ENCODE measurements at regions not wholly inside any gene's neighbourhood (a gene's known extent, or its start where the extent isn't known, plus 50 kb on each side); places are given as distances from the start of the nearest gene placed in this dataset.
"Not testable (repeated sequence)": the region's sequence is repeated elsewhere in the genome, so short reads cannot be mapped to it uniquely, and the experiment has no call there.

DNA sequence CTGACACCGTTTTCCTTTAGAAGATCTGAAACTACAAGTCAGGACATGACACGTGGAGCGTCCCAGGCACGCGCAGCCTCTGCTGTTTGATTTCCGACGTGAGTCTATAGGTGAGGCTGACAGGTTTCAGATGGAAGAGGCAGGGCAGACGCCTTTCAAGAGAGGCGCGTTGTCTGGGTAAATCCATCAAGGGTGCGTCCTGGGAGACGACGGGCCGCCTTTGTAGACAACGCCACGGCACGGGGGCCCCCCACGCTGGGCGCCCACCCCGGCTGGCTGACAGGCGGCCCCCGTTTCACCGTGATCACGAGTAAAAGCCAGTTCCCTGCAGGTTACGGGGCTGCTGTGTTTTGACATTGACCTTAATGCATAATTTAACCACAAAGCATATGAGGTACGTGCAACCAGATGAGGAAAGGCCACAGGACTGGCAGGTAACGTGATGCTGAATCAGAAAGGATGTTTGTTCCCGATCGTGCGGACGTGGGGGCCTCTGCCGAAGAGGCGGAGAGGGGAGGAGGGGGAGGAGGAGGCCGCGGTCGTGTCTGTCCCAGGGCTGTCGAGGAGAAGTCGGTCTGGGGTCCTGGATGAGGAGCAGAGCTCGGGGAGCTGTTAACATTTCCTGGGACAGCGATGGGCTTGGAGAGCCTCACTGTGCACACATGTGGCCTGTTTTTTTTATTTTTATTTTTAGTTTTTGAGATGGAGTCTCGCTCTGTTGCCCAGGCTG lies 51.1 kb upstream of the PPP2R3B start:
- peaks cover 0 to 3% (median 0%) of the 10 kb centered on the region in 3 donors for H3K4me1 Mint-ChIP-seq
- H3K27me3 Mint-ChIP-seq, result no peaks in the 10 kb centered on the region
- H3K36me3 Mint-ChIP-seq, result peaks cover 2% of the 10 kb centered on the region
- H3K9me3 Mint-ChIP-seq, result peaks cover 0 to 5% (median 4%) of the 10 kb centered on the region in 3 donors
- peak overlapping the region in 1 of 4 donors; percentile 83 for H3K4me3 Mint-ChIP-seq
- no peak overlapping the region for H3K27ac Mint-ChIP-seq

DNA sequence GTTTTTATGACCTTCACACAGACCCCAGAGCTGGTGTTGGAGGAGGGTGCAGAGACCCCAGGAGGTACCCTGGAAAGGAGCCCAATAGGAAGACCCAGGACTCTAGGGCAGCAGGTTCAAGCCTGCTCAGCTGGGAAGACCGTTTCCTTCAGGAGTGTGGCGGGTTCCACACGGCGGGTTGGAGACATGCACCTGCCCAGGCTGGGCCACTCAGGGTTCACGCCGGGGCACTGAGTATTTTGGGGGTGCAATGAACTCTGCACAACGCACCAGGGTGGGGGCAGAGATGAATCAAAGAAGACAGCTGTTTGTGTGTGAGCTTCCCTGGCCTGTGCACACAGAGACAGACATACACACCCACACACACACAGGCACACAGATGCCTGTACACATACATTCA lies 52.5 kb upstream of the PPP2R3B start:
- peaks cover under 1% of the 10 kb centered on the region for H3K36me3 Mint-ChIP-seq
- H3K27me3 Mint-ChIP-seq, result no peaks in the 10 kb centered on the region
- H3K4me1 Mint-ChIP-seq, result peaks cover 0 to 3% (median 0%) of the 10 kb centered on the region in 3 donors
- no peak overlapping the region for H3K27ac Mint-ChIP-seq
- peak overlapping the region in 1 of 4 donors; percentile 17 for H3K4me3 Mint-ChIP-seq
- H3K9me3 Mint-ChIP-seq, result peaks cover 0 to 5% (median 4%) of the 10 kb centered on the region in 3 donors

DNA sequence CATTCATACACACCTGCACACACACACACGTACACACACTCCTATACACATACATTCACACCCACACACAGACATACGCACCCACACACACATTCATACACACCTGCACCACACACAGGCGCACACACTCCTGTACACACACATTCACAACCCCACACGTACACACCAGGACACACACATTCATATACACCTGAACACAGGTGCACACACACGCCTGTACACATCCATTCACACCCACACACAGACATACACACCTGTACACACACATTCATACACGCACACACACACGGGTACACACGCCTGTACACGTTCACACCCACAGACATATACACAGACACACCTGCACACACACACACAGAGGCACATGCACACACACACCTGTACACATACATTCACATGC lies 53.0 kb upstream of the PPP2R3B start:
- H3K4me3 Mint-ChIP-seq, result no peak overlapping the region

DNA sequence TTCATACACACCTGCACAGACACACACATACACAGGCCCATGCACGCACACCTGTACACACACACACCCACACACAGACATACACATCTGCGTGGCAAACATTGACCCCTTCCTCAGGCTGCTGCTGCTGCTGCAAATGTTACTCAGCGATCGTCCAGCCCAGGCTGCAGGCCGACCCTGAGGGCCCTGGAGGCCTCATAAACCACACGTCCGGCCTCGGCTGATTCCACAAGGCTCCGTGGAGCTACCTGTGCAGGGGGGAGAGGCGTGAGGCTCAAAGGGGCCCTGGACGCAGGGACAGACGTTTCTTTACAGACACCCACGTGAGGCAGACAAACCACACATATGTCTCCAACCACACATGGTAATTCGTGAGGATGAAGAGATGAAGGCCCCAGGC lies 53.9 kb upstream of the PPP2R3B start:
- Mint-ChIP-seq H3K36me3 (peaks cover 2% of the 10 kb centered on the region), H3K9me3 (peaks cover 0 to 9% (median 4%) of the 10 kb centered on the region in 3 donors), H3K27me3 (peaks cover 2% of the 10 kb centered on the region), H3K4me1 (peaks cover 0 to 3% (median 0%) of the 10 kb centered on the region in 3 donors), H3K27ac (peak overlapping the region in 1 of 3 donors; percentile 39), H3K4me3 (no peak overlapping the region)

More for the DNA sequence above, 53.0 kb upstream of the PPP2R3B start:
- Mint-ChIP-seq H3K9me3 (peaks cover 0 to 5% (median 4%) of the 10 kb centered on the region in 3 donors), H3K4me1 (peaks cover 0 to 3% (median 0%) of the 10 kb centered on the region in 3 donors), H3K36me3 (peaks cover 2% of the 10 kb centered on the region), H3K27ac (no peak overlapping the region), H3K27me3 (peaks cover 2% of the 10 kb centered on the region)

DNA sequence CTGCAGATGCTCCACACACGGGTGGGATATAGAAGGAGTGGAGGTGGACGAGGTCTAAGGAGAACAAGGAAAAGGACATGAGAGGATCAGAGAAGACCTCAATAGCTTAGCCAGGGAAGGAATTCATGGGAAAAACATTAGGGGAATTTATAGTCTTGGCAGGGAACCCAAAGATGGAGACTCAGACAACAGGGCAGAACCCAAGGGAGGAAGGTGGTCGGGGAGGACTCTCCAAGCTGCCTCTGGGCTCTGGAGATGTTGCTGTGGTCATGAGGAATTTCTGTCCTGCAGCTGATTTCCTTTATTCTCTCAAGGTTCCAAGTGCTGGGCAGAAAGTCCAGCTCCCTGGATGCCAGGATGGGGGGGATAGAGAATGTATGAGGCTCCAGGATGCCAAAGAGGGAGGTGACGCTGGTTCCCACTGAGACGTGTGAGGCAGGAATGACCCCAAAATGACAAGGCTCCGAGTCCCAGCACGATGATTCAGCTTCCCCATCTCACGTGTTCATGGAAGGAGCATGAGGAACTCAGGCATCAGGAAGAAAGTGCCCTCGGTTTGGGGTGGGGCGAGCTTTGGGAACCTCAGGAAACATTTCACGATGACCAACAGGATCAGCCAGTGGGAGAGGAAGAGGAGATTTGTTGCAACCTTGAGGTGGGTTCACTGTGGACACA lies 57.0 kb upstream of the PPP2R3B start:
- H3K36me3 Mint-ChIP-seq, result peaks cover 2% of the 10 kb centered on the region
- peaks cover 2% of the 10 kb centered on the region for H3K27me3 Mint-ChIP-seq
- no peak overlapping the region for H3K27ac Mint-ChIP-seq
- peaks cover 0 to 3% (median 0%) of the 10 kb centered on the region in 3 donors for H3K4me1 Mint-ChIP-seq
- H3K4me3 Mint-ChIP-seq, result no peak overlapping the region
- peaks cover 0 to 9% (median 4%) of the 10 kb centered on the region in 3 donors for H3K9me3 Mint-ChIP-seq

DNA sequence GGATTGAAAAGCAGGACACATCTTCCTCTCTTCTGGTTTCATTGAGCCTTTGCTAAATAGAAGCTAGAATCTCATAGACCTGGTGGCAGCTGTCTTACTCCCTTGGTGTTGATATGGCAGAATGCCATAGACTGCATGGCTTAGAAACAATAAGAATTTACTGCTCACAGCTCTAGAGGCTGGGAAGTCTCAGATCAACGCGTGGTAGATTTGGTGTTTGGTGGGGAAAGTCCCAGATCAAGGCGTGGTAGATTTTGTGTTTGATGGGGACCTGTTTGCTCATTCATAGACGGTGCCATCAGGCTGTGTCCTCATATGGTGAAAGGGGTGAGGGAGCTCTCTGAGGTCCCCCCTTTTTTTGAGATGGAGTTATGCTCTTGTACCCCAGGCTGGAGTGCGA lies 57.6 kb upstream of the PPP2R3B start:
- Mint-ChIP-seq H3K36me3 (peaks cover 2% of the 10 kb centered on the region), H3K9me3 (peaks cover 0 to 9% (median 4%) of the 10 kb centered on the region in 3 donors), H3K4me3 (no peak overlapping the region), H3K27me3 (peaks cover 2% of the 10 kb centered on the region), H3K4me1 (peaks cover 0 to 3% (median 0%) of the 10 kb centered on the region in 3 donors), H3K27ac (no peak overlapping the region)

DNA sequence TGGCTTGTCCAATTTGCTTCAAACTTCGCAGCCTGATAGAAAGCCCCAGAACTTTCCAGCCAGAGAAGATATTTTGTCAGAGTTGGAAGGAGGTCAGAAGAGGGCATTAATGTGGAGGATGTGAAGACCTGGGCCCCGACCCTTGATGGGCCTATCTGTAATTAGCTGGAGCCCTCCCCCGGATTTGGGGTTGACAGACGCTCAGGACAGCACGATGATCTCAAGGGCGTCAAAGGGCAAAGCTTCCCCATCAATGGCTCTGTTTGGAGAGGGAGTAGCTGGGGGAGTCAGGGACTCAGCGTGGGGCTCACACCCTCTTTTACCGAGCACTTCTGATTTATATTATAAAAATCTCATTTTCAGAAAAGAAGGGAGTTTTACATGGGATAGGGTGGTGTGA lies 59.0 kb upstream of the PPP2R3B start:
- Mint-ChIP-seq H3K36me3 (peaks cover 2% of the 10 kb centered on the region), H3K4me3 (no peak overlapping the region), H3K27me3 (peaks cover 2% of the 10 kb centered on the region), H3K4me1 (no peaks in the 10 kb centered on the region), H3K27ac (no peak overlapping the region), H3K9me3 (peaks cover 0 to 4% (median 4%) of the 10 kb centered on the region in 3 donors)

DNA sequence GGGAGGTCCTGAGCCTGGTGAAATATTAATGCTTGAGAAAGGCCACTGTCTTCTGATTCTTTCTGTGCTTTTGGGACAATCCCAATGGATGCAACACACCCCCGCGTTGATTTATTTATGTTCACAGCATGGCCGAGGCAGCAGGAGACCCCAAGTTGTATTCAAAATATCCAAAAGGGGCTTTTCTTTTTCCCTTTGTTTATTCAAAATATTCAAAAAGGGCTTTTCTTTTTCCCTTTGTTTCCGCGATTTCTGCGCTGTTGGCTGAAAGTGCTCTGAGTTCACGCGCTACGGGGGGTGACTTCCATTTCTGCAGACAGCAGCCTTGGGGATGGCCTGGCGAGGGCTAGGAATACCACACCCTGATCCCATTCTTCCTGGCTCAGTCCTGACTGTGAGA lies 59.5 kb upstream of the PPP2R3B start:
- H3K9me3 Mint-ChIP-seq, result peaks cover 0 to 4% (median 4%) of the 10 kb centered on the region in 3 donors
- H3K4me3 Mint-ChIP-seq, result no peak overlapping the region
- peaks cover 2% of the 10 kb centered on the region for H3K36me3 Mint-ChIP-seq
- H3K27me3 Mint-ChIP-seq, result peaks cover 2% of the 10 kb centered on the region
- peak overlapping the region in 1 of 3 donors; percentile 23 for H3K27ac Mint-ChIP-seq
- H3K4me1 Mint-ChIP-seq, result no peaks in the 10 kb centered on the region

DNA sequence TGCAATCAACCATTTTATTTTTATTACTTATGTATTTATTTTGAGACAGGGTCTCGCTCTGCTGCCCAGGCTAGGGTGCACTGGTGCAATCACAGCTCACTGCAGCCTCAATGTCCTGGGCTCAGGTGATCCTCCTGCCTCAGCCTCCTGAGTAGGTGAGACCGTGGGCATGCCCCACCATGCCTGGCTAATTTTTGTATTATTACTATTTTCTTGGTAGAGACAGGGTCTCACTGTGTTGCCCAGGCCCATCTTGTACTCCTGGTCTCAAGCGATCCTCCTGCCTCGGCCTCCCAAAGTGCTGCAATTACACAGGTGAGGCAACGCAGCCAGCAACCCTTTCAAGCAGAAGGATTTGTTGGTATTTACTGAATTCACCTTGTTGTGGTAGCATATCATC lies 60.3 kb upstream of the PPP2R3B start:
- Mint-ChIP-seq H3K27me3 (peaks cover 4% of the 10 kb centered on the region), H3K36me3 (peaks cover 2% of the 10 kb centered on the region), H3K27ac (no peak overlapping the region), H3K9me3 (peaks cover 0 to 4% (median 3%) of the 10 kb centered on the region in 3 donors), H3K4me1 (no peaks in the 10 kb centered on the region), H3K4me3 (no peak overlapping the region)

DNA sequence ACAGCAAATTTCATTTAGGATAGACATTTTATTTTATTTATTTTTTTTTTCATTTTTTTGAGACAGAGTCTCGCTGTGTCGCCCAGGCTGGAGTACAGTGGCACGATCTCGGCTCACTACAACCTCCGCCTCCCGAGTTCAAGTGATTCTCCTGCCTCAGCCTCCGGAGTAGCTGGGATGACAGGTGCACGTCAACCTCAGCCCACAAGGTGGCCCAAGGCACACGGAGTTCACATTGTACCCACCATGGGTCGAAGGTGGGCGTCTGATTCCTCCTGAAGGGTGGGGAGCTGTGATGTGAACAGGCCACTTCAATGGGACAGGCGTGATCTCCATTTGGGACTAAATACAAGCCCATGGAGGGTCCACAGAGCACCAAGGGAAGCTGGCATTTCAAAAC lies 65.0 kb upstream of the PPP2R3B start:
- H3K4me3 Mint-ChIP-seq, H3K4me1 Mint-ChIP-seq, H3K36me3 Mint-ChIP-seq, H3K27ac Mint-ChIP-seq, H3K9me3 Mint-ChIP-seq, H3K27me3 Mint-ChIP-seq: not testable (repeated sequence)

DNA sequence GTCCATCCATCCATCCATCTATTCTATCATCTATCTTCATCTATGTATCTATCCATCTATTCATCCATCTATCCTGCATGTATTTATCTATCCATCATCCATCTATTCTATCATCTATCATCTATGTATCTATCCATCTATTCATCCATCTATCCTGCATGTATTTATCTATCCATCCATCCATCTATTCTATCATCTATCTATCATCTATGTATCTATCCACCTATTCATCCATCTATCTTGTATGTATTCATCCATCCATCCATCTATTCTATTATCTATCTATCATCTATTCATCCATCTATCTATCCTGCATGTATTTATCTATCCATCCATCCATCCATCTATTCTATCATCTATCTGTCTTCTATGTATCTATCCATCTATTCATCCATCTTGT lies 65.9 kb upstream of the PPP2R3B start:
- H3K36me3 Mint-ChIP-seq, result no peaks in the 10 kb centered on the region
- no peaks in the 10 kb centered on the region for H3K4me1 Mint-ChIP-seq
- H3K27ac Mint-ChIP-seq, result no peak overlapping the region
- H3K4me3 Mint-ChIP-seq, result no peak overlapping the region
- peaks cover 0 to 3% (median 0%) of the 10 kb centered on the region in 3 donors for H3K9me3 Mint-ChIP-seq
- peaks cover 2% of the 10 kb centered on the region for H3K27me3 Mint-ChIP-seq

DNA sequence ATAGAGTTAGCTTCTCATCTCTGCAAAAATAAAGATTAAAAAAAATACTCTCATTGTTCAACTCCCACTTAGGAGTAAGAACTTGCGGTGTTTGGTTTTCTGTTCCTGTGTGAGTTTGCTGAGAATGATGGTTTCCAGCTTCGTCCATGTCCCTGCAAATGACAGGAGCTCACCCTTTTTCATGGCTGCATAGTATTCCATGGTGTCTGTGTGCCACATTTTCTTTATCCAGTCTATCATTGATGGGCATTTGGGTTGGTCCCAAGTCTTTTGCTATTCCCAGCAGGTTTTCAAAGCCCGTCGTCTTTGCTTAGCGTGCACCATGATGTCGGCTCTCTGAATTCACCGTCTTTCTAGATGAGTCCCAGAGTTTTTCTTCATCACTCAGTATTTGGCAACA lies 67.8 kb upstream of the PPP2R3B start:
- not testable (repeated sequence) for H3K4me3 Mint-ChIP-seq, H3K4me1 Mint-ChIP-seq, H3K36me3 Mint-ChIP-seq

DNA sequence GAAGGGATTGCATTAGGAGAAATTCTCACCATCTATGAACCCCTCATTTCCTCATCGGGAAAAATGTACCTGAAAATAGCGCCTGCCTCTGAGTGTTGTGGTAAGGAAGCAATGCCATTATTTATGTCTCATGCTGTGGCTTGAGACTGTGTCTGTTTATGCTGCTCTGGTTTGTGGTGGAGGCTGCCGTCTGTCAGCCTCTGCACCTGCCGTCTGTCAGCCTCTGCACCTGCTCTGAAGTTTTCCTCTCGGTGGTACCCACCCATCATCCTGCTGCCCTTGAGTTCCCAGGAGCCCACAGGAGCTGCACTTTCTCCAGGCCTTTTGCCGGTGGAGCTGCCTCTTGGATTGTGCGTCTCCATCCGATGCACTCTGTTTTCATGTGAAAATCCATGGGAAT lies 68.5 kb upstream of the PPP2R3B start:
- H3K4me1 Mint-ChIP-seq, result no peaks in the 10 kb centered on the region

More for the DNA sequence above, 67.8 kb upstream of the PPP2R3B start:
- not testable (repeated sequence) for H3K9me3 Mint-ChIP-seq, H3K27ac Mint-ChIP-seq, H3K27me3 Mint-ChIP-seq

DNA sequence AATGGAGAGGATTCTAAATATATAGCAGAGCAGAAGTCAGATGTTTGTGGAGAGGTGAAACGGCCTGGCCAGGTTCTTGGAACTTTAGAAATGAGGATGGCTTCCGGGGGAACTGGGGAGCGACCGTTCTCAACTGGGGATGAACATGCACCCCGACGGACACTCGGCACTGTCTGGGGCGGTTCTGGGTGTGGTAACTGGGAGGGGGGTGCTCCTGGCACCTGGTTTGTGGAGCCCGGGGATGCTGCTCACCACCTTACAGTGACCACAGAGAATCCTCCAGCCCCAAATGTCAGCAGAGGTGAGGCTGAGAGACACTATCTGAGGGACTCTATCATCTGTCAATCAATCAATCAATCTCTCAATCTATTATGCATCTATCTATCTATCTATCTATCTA lies 69.0 kb upstream of the PPP2R3B start:
- Mint-ChIP-seq H3K9me3 (peaks cover 0 to 3% (median 0%) of the 10 kb centered on the region in 3 donors), H3K27ac (no peak overlapping the region), H3K27me3 (peaks cover 2% of the 10 kb centered on the region), H3K36me3 (no peaks in the 10 kb centered on the region), H3K4me3 (no peak overlapping the region), H3K4me1 (no peaks in the 10 kb centered on the region)

More for the DNA sequence above, 68.5 kb upstream of the PPP2R3B start:
- Mint-ChIP-seq H3K27me3 (peaks cover 2% of the 10 kb centered on the region), H3K27ac (no peak overlapping the region), H3K36me3 (no peaks in the 10 kb centered on the region), H3K4me3 (no peak overlapping the region), H3K9me3 (peaks cover 0 to 3% (median 0%) of the 10 kb centered on the region in 3 donors)

DNA sequence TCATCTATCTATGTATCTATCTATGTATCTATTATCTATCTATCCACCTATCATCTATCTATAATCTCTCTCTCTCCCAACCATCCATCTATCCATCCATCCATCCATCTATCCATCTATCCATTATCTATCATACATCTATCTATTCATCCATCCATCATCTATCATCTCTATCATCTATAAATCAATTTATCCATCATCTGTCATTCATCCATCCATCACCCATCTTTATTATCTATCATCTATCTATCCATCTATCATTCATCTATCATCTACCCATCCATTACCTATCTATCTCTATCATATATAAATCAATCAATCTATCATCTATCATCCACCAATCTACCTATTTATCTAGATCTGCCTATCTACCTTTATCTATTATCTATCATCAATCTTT lies 69.4 kb upstream of the PPP2R3B start:
- H3K36me3 Mint-ChIP-seq, result no peaks in the 10 kb centered on the region
- H3K27me3 Mint-ChIP-seq, result peaks cover 2% of the 10 kb centered on the region
- no peaks in the 10 kb centered on the region for H3K4me1 Mint-ChIP-seq
- no peak overlapping the region for H3K27ac Mint-ChIP-seq
- H3K9me3 Mint-ChIP-seq, result peaks cover 0 to 3% (median 0%) of the 10 kb centered on the region in 3 donors
- no peak overlapping the region for H3K4me3 Mint-ChIP-seq
